ENCODE measurements at regions not wholly inside any gene's neighbourhood (a gene's known extent, or its start where the extent isn't known, plus 50 kb on each side); places are given as distances from the start of the nearest gene placed in this dataset.
A peak's percentile ranks its signal among the peaks of the same experiment; 100 is the strongest.

DNA sequence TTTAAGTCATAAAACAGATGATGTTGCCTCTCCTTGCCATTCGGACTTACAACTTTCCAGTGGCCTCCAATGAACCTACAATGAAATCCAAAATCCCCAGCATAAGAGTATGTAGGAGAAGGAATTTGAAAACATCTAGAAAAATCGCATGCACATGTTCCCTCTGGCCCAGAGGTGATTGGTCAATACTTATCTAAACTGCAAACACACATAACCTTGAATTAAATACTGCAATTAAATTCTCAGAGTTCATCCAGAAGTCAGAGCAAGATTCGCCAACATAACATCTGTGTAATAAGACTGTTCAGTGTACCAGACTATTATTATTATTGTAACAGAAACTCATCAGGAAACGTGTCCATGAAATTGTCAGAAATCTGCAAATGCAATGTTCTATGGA, 82.2 kb upstream of the USP29 start:
- DNase-seq: no peak

DNA sequence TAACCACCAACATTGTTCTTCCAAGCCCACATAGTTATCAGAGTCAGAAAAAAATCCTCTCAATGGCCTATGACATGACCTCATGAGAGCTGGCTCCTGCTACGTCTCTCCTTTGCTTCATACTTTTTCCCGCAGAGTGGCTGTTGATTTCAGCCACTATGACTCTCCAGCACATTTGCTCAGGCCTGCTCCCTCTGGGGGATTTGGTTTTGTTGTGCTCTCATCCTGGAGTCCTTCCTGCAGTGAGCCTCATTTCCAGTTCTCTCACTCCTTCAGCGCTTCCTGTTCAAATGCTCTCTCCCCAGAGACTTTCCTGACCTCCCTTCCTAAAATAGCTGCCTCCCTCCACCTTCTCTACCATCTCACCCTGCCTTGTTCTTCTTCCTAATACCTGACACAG, 72.0 kb upstream of the USP29 start:
- DNase-seq: no peak

DNA sequence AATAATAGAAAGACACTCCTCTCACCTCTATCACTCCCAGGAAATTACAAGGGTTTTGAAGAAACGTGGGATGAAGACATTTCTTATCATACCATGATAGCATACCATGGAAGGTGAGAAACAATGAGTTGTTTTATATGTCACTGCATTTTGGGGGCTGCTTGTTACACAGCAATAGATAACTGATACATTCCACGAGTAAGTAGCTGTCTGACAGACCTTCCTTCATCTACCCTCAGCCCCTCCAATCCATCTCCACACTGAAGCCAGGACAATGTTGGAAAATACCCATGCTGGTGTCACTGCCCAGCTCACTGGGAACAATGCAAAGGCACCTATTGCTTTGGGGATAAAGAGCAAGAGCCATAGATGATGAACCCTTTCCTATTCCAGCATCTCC, 68.9 kb upstream of the USP29 start:
- no peak for DNase-seq

DNA sequence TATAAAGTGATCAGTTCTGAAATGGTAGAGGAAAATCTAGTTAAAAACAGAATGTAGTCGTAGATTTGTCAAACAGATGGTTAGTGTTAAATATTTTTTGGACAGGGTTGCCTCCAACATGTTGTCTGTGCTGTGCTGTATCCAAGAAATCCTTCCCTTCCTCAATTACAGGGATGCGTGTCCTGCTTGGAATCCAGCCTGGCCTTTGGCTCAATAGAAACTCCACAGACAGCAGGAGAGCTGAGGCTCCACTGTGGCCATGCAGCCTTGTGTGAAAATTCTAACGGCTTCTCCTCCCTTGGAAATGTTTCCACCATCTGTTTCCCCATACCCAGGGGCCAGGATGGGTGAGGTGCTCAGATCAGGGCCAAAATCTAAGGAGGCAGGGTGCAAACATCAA, 67.7 kb upstream of the USP29 start:
- DNase-seq: no peak

DNA sequence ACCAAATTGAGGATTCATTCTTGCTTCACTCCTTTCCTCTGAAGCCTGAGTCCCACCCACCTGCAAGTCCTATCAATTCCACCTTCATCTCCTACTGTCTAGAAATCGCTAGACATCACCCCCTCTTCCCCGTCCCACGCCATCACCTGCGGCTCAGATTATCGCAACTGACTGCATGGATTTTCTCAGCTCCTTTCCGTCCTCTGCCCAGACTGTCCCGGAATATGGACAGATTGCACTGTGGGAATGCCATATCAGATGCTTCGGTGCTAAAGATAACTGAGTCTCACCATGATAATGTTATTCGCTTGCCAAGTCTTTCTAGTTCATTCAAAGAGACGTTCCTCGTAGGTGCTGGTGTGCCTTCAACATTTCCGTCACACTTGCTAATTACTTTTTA, 66.4 kb upstream of the USP29 start:
- DNase-seq: no peak

DNA sequence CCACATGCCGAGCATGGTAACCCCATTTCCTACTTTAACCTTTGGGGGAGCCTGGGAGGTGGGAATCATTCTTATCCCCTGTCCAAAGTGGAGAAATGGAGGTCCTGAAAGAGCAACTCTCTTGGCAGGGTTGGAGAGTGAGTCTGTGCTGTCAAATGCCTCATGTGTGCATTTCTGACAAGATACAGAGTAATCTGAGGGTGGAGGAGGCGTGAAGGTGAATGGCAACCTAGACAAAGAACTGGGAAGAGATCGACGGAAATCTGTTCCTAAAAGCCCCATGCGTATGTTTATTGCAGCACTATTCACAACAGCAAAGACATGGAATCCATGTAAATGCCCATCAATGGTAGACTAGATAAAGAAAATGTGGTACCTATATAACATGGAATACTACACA, 63.8 kb upstream of the USP29 start:
- no peak for DNase-seq

DNA sequence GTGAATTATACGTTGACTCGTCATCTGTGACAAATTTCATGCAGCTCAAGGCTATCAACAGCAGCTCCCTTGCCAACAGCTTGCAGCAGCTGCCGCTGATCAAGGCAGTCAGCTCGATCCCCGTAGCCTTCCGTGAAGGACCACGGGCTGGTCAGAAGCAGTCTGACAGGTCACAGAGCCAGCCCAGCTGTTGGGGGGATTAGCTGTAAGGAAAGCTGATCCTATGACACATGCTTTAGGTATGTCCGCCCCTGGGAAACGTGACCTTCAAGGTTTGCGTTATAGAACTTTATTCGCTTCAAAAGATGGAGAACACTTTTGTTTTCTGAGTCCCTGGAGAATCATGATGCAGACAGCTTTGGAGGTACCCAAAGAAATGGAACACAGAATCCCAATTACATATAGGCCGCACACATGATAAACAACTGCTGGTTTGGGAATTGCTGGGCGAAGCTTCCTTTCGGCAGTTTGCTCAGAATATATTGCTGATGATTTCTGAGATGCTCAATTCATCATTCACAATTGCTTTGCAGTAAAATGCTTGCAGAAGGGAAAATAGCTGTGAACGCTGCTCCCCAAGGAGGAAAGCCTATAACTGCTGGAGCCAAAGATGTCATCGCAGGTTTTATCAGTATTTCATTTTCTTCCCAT, 62.6 kb upstream of the USP29 start:
- no peak for DNase-seq

DNA sequence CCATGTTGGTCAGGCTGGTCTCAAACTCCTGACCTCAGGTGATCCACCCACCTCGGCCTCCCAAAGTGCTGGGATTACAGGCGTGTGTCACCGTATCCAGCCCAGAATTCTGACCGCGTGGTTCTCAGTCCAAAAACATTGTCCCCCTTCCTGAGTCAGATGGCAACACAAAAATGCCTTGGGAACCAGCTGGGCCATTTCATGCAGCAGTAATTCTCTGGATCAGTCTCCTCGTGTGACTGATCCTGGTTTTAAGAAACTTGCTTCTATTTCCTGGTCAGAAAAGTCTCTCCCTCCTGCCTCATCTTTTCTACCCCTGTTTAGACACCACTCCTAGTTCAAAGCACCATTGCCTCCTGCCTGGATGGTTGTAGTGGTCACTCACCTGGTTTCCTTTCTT, 60.9 kb upstream of the USP29 start:
- no peak for DNase-seq

DNA sequence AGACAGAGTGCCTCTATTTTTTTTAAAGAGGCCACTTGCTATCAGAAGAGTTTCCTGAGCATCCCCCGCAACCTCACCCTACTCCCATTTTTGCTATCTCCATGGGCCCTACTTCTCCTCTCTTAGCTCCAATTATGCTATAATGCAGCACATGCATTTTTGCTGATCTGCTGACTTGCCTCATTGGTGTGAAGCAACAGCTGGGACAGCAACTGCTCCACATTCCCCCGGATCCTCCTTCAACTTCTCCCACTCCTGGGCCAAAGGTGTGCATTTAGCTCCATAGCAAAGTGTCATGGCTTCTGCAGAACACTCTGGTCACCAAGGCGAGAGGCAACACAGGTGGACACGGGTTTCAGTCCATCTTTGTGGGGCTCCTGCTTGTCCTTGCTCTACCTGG, 56.7 kb upstream of the USP29 start:
- DNase-seq: no peak

DNA sequence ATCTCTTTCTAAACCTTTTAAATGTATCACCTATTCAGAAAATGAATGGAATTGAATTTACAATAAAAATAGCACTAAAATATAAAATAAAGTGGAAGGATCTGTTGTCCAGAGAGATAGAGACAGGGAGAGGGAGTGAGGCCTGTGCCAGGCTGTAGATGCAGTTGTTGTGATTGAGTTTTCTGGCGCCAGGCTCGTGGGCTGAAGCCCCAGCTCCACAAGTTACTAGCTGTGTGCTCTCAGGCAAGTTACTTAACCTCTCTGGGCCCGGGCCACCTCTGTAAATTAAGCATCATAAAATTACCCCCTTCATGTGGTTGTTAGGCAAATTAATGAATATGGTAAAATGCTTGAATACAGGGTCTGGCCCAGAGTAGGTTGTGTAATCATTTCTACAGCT, 52.3 kb upstream of the USP29 start:
- DNase-seq: no peak

DNA sequence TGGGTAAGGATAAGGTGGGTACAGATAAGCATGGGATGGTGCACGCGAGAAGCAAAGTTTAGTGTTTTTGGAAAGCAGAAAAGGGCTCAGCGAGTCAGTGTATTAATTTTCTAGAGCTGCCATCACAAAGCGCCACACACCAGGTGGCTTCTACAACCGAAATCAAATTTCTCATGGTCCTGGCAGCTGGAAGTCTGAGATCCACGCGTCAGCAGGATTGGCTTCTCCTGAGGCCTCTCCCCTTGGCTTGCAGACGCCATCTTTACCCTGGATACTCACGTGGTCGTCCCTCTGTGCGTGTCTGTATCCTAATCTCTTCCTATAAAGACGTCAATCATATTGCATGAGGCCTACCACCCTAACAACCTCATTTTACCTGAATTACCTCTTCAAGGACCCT, 51.5 kb upstream of the USP29 start:
- DNase-seq: no peak

DNA sequence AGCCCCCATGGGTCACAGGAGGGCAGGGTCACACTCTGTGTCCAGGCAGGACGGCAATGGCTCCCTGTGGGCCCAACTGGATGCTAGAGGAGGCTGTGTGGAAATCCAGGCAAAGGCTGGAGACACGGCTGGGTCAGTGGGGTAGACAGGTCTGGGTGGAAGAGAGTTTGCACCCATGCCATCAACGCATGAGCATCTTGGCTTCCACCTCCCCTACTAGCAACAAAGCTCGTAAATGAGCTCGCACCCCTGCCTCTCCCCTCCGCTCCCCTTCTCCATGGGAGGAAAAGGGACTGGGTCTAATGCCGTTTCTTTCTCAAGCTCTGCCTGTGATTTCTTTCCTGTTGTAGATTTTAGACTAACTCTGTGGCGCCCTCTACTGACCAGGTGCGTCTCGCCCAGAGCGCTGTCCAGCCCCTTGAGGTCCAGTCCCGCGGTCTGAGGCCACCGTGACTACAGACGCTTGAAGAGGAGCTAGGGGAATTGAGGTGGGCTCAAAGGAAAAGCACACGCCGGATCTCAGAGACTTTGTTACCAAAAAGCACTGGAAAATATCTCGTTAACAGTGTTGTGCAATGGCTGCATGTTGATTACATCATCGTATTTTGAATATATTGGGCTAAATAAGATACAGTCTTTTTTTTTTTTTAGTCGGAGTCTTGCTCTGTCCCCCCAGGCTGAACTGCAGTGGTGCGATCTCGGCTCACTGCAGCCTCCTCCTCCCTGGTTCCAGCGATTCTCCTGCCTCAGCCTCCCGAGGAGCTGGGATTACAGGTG, 50.7 kb upstream of the USP29 start:
- peak; percentile 39 for DNase-seq
